PC-9 (cell line): ENCODE measurements at regions not wholly inside any gene's neighbourhood (a gene's known extent, or its start where the extent isn't known, plus 50 kb on each side); places are given as distances from the start of the nearest gene placed in this dataset.

Experiments
- BruUV-seq: library from RNA; stranded (reverse); fragments of 400-500 nt; replicated peaks from 2 replicates; lab custom pipeline; 2021; lab: Mats Ljungman, UMichigan
- CTCF ChIA-PET: fragments of 300-600 bp; sonication (Branson Sonifier 250); formaldehyde crosslinking; loops from one replicate; lab custom pipeline; 2022; ENCODE audit warnings: antibody characterized with exemption; lab: Charles Lee
- POLR2A ChIA-PET: fragments of 300-600 bp; sonication (Branson Sonifier 250); formaldehyde crosslinking; loops from one replicate; lab custom pipeline; 2022; ENCODE audit warnings: antibody characterized with exemption; ENCODE audit not compliant: unreplicated experiment; lab: Charles Lee
- DNase-seq, 2 experiments: peaks; one replicate each; pipeline versions ENCODE4 v3.0.0 to v3.0.0-alpha.2; 2015 to 2022; ENCODE audit warnings: mixed read lengths in 1 of 2
- H2AFZ ChIP-seq: fragments of 200-600 bp; sonication (generic); 2 replicates; pipeline ENCODE4 v1.8.1; 2017; ENCODE audit warnings: antibody characterized with exemption
- H3F3A ChIP-seq: fragments of 200-600 bp; sonication (generic); 2 replicates; pipeline ENCODE4 v1.8.1; 2017; ENCODE audit warnings: antibody characterized with exemption, mild to moderate bottlenecking, low read depth; ENCODE audit not compliant: insufficient read depth
- H3K27ac ChIP-seq: fragments of 200-600 bp; sonication (generic); 2 replicates; pipeline ENCODE4 v1.6.1; 2016; ENCODE audit warnings: mixed run types
- H3K27me3 ChIP-seq: fragments of 200-600 bp; sonication (generic); 2 replicates; pipeline ENCODE4 v1.6.1; 2016; ENCODE audit warnings: low read depth, mixed run types; ENCODE audit not compliant: insufficient read depth
- H3K36me3 ChIP-seq: fragments of 200-600 bp; sonication (generic); 2 replicates; pipeline ENCODE4 v1.6.1; 2016; ENCODE audit warnings: low read depth, mixed run types
- H3K4me1 ChIP-seq: fragments of 200-600 bp; sonication (generic); replicated peaks from 2 replicates; pipeline ENCODE4 v1.6.1; 2016; ENCODE audit warnings: mixed run types; ENCODE audit not compliant: insufficient read depth
- H3K4me2 ChIP-seq: fragments of 200-600 bp; sonication (generic); 2 replicates; pipeline ENCODE4 v1.6.1; 2017; ENCODE audit warnings: mixed run types
- H3K4me3 ChIP-seq: fragments of 200-600 bp; sonication (generic); 2 replicates; pipeline ENCODE4 v1.6.1; 2016; ENCODE audit warnings: mixed run types
- H3K79me2 ChIP-seq: fragments of 200-600 bp; sonication (generic); 2 replicates; pipeline ENCODE4 v1.6.1; 2017; ENCODE audit warnings: low read depth, mixed run types
- H3K9me2 ChIP-seq: fragments of 200-600 bp; sonication (generic); 2 replicates; pipeline ENCODE4 v1.8.1; 2017; ENCODE audit warnings: mild to moderate bottlenecking; ENCODE audit not compliant: insufficient read depth
- H3K9me3 ChIP-seq: fragments of 200-600 bp; sonication (generic); 2 replicates; pipeline ENCODE4 v1.8.1; 2016; ENCODE audit warnings: low read depth; ENCODE audit not compliant: insufficient read depth
- H4K20me1 ChIP-seq: fragments of 200-600 bp; sonication (generic); 2 replicates; pipeline ENCODE4 v1.8.1; 2017; ENCODE audit not compliant: insufficient read depth
- CTCF ChIP-seq: fragments of 200-600 bp; sonication (generic); conservative IDR thresholded peaks from 2 replicates; pipeline ENCODE4 v1.6.1; 2017; ENCODE audit warnings: mixed run types, antibody characterized with exemption, mild to moderate bottlenecking, moderate library complexity
- EZH2 ChIP-seq: fragments of 200-600 bp; sonication (generic); IDR thresholded peaks from 2 replicates; pipeline ENCODE4 v1.8.0; 2017; ENCODE audit warnings: antibody characterized with exemption, low read depth
- intact Hi-C: fragments of 100-400 bp; cut with micrococcal nuclease; formaldehyde crosslinking; loops from one replicate; pipeline ENCODE4 v1.10.0; 2022; ENCODE audit not compliant: unreplicated experiment

- Histone ChIP-seq H3K4me3 (no peak overlapping the region), H3F3A (peaks cover 15% of the 10 kb centered on the region), H3K4me1 (peaks cover 15% of the 10 kb centered on the region), H4K20me1 (no peaks in the 10 kb centered on the region), H3K27me3 (peaks cover 82% of the 10 kb centered on the region), H3K79me2 (no peaks in the 10 kb centered on the region), H3K36me3 (no peaks in the 10 kb centered on the region), H3K9me2 (no peaks in the 10 kb centered on the region), H3K9me3 (no peaks in the 10 kb centered on the region), H3K27ac (no peak overlapping the region), H3K4me2 (peak overlapping the region; percentile 58), H2AFZ (no peak overlapping the region)
- no TSS peak for BruUV-seq
- ChIA-PET POLR2A (no interaction called here), CTCF (no interaction called here)
- intact Hi-C loops, result no loop called here
- DNase-seq, result no peak
- TF ChIP-seq EZH2 (no peak), CTCF (no peak)
Observed at GRCh38 chr7:156065400-156065799, 253.1 kb upstream of the SHH start.

GRCh38 chr7:156064971-156065386, 252.7 kb upstream of the SHH start:
- Histone ChIP-seq H2AFZ (no peak overlapping the region), H3K4me3 (no peak overlapping the region; the same call in 1 of the 2 replicates)
- TF ChIP-seq EZH2, result no peak
- no peak for TF ChIP-seq CTCF

GRCh38 chr7:156063241-156063810, 251.1 kb upstream of the SHH start:
- no TSS peak for BruUV-seq
- no peak for DNase-seq

More at GRCh38 chr7:156064971-156065386, 252.7 kb upstream of the SHH start:
- Histone ChIP-seq H4K20me1 (no peaks in the 10 kb centered on the region), H3F3A (peaks cover 15% of the 10 kb centered on the region), H3K79me2 (no peaks in the 10 kb centered on the region), H3K9me3 (no peaks in the 10 kb centered on the region), H3K4me2 (peak overlapping the region; percentile 58), H3K36me3 (no peaks in the 10 kb centered on the region), H3K27me3 (peaks cover 82% of the 10 kb centered on the region), H3K27ac (no peak overlapping the region), H3K9me2 (no peaks in the 10 kb centered on the region), H3K4me1 (peaks cover 15% of the 10 kb centered on the region)
- POLR2A ChIA-PET, result no interaction called here
- CTCF ChIA-PET, result interaction anchor here (0.5 kb wide), 1 partner anchor 252 kb away, joined by 3 read pairs; no protein-coding TSS in a partner anchor
- no TSS peak for BruUV-seq
- intact Hi-C loops, result no loop called here
- peak in 1 of 2 experiments; percentile 51 for DNase-seq

More at GRCh38 chr7:156063241-156063810, 251.1 kb upstream of the SHH start:
- Histone ChIP-seq H3K9me3 (no peaks in the 10 kb centered on the region), H3K4me3 (no peak overlapping the region), H3K27me3 (peaks cover 83% of the 10 kb centered on the region), H2AFZ (no peak overlapping the region), H3K79me2 (no peaks in the 10 kb centered on the region), H3K9me2 (no peaks in the 10 kb centered on the region), H3K4me2 (no peak overlapping the region), H3F3A (peaks cover 15% of the 10 kb centered on the region), H3K36me3 (no peaks in the 10 kb centered on the region), H3K4me1 (peaks cover 15% of the 10 kb centered on the region), H4K20me1 (no peaks in the 10 kb centered on the region), H3K27ac (no peak overlapping the region)
- POLR2A ChIA-PET, result no interaction called here
- TF ChIP-seq EZH2, result no peak
- no peak for TF ChIP-seq CTCF
- intact Hi-C loops, result no loop called here
- CTCF ChIA-PET, result no interaction called here
